H9 (cell line): ENCODE measurements at regions not wholly inside any gene's neighbourhood (a gene's known extent, or its start where the extent isn't known, plus 50 kb on each side); places are given as distances from the start of the nearest gene placed in this dataset.

Experiments used
- DNase-seq: peaks from one replicate; pipeline ENCODE4 v3.0.0-alpha.2; 2017
- H2AFZ ChIP-seq: one replicate; pipeline ENCODE4 v1.6.1; 2013; ENCODE audit warnings: mild to moderate bottlenecking, low read length, control low read depth, moderate library complexity
- H2AK5ac ChIP-seq: 2 replicates; pipeline ENCODE4 v1.6.1; 2013; ENCODE audit warnings: low read length, control low read depth, mixed read lengths; ENCODE audit not compliant: insufficient read length
- H2BK120ac ChIP-seq: one replicate; pipeline ENCODE4 v1.6.1; 2013; ENCODE audit warnings: low read depth, mild to moderate bottlenecking, low read length, control low read depth, inconsistent platforms; ENCODE audit not compliant: poor library complexity, severe bottlenecking
- H2BK12ac ChIP-seq: 2 replicates; pipeline ENCODE4 v1.6.1; 2013; ENCODE audit warnings: low read length, control low read depth, mixed read lengths, low read depth; ENCODE audit not compliant: insufficient read length
- H2BK15ac ChIP-seq: 2 replicates; pipeline ENCODE4 v1.6.1; 2013; ENCODE audit warnings: low read depth, low read length, control low read depth
- H2BK20ac ChIP-seq: one replicate; pipeline ENCODE4 v1.6.1; 2013; ENCODE audit warnings: low read depth, mild to moderate bottlenecking, low read length, control low read depth, inconsistent platforms; ENCODE audit not compliant: poor library complexity, severe bottlenecking
- H2BK5ac ChIP-seq: 2 replicates; pipeline ENCODE4 v1.6.1; 2013; ENCODE audit warnings: low read length, control low read depth, mixed read lengths; ENCODE audit not compliant: insufficient read length
- H3K14ac ChIP-seq: 2 replicates; pipeline ENCODE4 v1.6.1; 2013; ENCODE audit warnings: low read length, control low read depth; ENCODE audit not compliant: insufficient read depth
- H3K18ac ChIP-seq: 2 replicates; pipeline ENCODE4 v1.6.1; 2013; ENCODE audit warnings: low read depth, mild to moderate bottlenecking, mixed read lengths, low read length, control low read depth; ENCODE audit not compliant: insufficient read length
- H3K23ac ChIP-seq: 2 replicates; pipeline ENCODE4 v1.6.1; 2013; ENCODE audit warnings: low read length, control low read depth, mixed read lengths, low read depth; ENCODE audit not compliant: insufficient read length
- H3K23me2 ChIP-seq: 2 replicates; pipeline ENCODE4 v1.6.1; 2013; ENCODE audit warnings: low read depth, mild to moderate bottlenecking, mixed read lengths, low read length, control low read depth; ENCODE audit not compliant: insufficient read length, poor library complexity, severe bottlenecking
- H3K27ac ChIP-seq: 2 replicates; pipeline ENCODE4 v1.5.1; 2013; ENCODE audit warnings: low read length, control low read depth, mixed read lengths, low read depth; ENCODE audit not compliant: insufficient read length
- H3K27me3 ChIP-seq: 2 replicates; pipeline ENCODE4 v1.6.1; 2013; ENCODE audit warnings: low read length, control low read depth, inconsistent platforms; ENCODE audit not compliant: insufficient read depth
- H3K4ac ChIP-seq: 2 replicates; pipeline ENCODE4 v1.6.1; 2013; ENCODE audit warnings: low read depth, mild to moderate bottlenecking, control low read depth, inconsistent platforms, low read length, moderate library complexity
- H3K4me1 ChIP-seq: 2 replicates; pipeline ENCODE4 v1.6.1; 2013; ENCODE audit warnings: low read length, control low read depth, inconsistent platforms; ENCODE audit not compliant: insufficient read depth
- H3K4me2 ChIP-seq: 2 replicates; pipeline ENCODE4 v1.6.1; 2013; ENCODE audit warnings: low read length, control low read depth, mixed read lengths; ENCODE audit not compliant: insufficient read length, insufficient read depth
- H3K56ac ChIP-seq: 2 replicates; pipeline ENCODE4 v1.6.1; 2013; ENCODE audit warnings: low read depth, mild to moderate bottlenecking, mixed read lengths, low read length, control low read depth; ENCODE audit not compliant: insufficient read length
- H3K79me1 ChIP-seq: 2 replicates; pipeline ENCODE4 v1.6.1; 2013; ENCODE audit warnings: low read depth, mild to moderate bottlenecking, moderate library complexity, low read length, control low read depth, inconsistent platforms; ENCODE audit not compliant: insufficient read depth, poor library complexity, severe bottlenecking
- H3K79me2 ChIP-seq: 2 replicates; pipeline ENCODE4 v1.6.1; 2013; ENCODE audit warnings: low read length, control low read depth, inconsistent platforms; ENCODE audit not compliant: insufficient read depth
- H3K9ac ChIP-seq: 2 replicates; pipeline ENCODE4 v1.6.1; 2013; ENCODE audit warnings: low read length, control low read depth, mixed read lengths; ENCODE audit not compliant: insufficient read length; ENCODE audit errors: extremely low read depth
- H3K9me3 ChIP-seq: one replicate; pipeline ENCODE4 v1.6.1; 2013; ENCODE audit warnings: low read depth, low read length, inconsistent platforms; ENCODE audit not compliant: control insufficient read depth
- H3T11ph ChIP-seq: one replicate; pipeline ENCODE4 v1.6.1; 2013; ENCODE audit warnings: mild to moderate bottlenecking, low read length, control low read depth, inconsistent platforms
- H4K20me1 ChIP-seq: one replicate; pipeline ENCODE4 v1.6.1; 2013; ENCODE audit not compliant: control insufficient read depth, insufficient read length, insufficient read depth
- H4K5ac ChIP-seq: 2 replicates; pipeline ENCODE4 v1.6.1; 2013; ENCODE audit warnings: low read depth, mild to moderate bottlenecking, mixed read lengths, low read length, control low read depth; ENCODE audit not compliant: insufficient read length
- H4K8ac ChIP-seq: replicated peaks from 2 replicates; pipeline ENCODE4 v1.6.1; 2013; ENCODE audit warnings: low read length, control low read depth, mixed read lengths, low read depth; ENCODE audit not compliant: insufficient read length
- H4K91ac ChIP-seq: 2 replicates; pipeline ENCODE4 v1.6.1; 2013; ENCODE audit warnings: low read depth, mild to moderate bottlenecking, moderate library complexity, mixed read lengths, low read length, control low read depth; ENCODE audit not compliant: insufficient read length
- H3K27ac Mint-ChIP-seq, 3 experiments: 2 replicates in 2 of 3; 3 replicates in 1 of 3; pipeline ENCODE4 v1.8.0; 2020 to 2021; ENCODE audit warnings: mixed read lengths in 3 of 3, mild to moderate bottlenecking in 1 of 3, moderate library complexity in 1 of 3
- H3K27me3 Mint-ChIP-seq: 2 replicates; pipeline ENCODE4 v1.8.0; 2021; ENCODE audit warnings: low read depth, mild to moderate bottlenecking, moderate library complexity, mixed read lengths
- H3K36me3 Mint-ChIP-seq, 3 experiments: 2 replicates in 2 of 3; 3 replicates in 1 of 3; pipeline ENCODE4 v1.8.0; 2020 to 2021; ENCODE audit warnings: low read depth in 3 of 3, mixed read lengths in 3 of 3; ENCODE audit not compliant: insufficient read depth in 1 of 3
- H3K4me1 Mint-ChIP-seq, 2 experiments: 2 replicates each; pipeline ENCODE4 v1.8.0; 2020; ENCODE audit warnings: mixed read lengths in 2 of 2
- H3K4me3 Mint-ChIP-seq, 2 experiments: 2 replicates in 1 of 2; 3 replicates in 1 of 2; pipeline ENCODE4 v1.8.0; 2020 to 2021; ENCODE audit warnings: mild to moderate bottlenecking in 2 of 2, mixed read lengths in 2 of 2, moderate library complexity in 1 of 2
- H3K9me3 Mint-ChIP-seq, 2 experiments: 2 replicates in 1 of 2; 3 replicates in 1 of 2; pipeline ENCODE4 v1.8.0; 2020; ENCODE audit warnings: mild to moderate bottlenecking in 2 of 2, mixed read lengths in 2 of 2, moderate library complexity in 1 of 2
- WGBS: extraction: QIAGEN DNeasy Blood & Tissue Kit; methylation state at CpG from one replicate; pipeline ENCODE4 v1.1.7; 2013; ENCODE audit warnings: missing lambda C conversion rate, low lambda C conversion rate, mixed read lengths; ENCODE audit not compliant: insufficient read length; ENCODE audit errors: extremely low coverage; 5-methylcytosine and 5-hydroxymethylcytosine counted together
- TF ChIP-seq, protein P1 (sequence below): fragments of 200-600 bp; sonication (generic); conservative IDR thresholded peaks from 3 replicates; pipeline ENCODE4 v1.8.0; 2021; ENCODE audit warnings: antibody characterized with exemption, mild to moderate bottlenecking

- Histone ChIP-seq H2BK15ac (no peak overlapping the region), H3K9me3 (no peaks in the 10 kb centered on the region), H3K79me1 (no peaks in the 10 kb centered on the region), H3K27ac (no peak overlapping the region), H3K4me2 (no peak overlapping the region), H3K79me2 (no peaks in the 10 kb centered on the region), H3K14ac (no peak overlapping the region), H3K23me2 (no peaks in the 10 kb centered on the region), H3T11ph (no peak overlapping the region), H2BK120ac (no peak overlapping the region), H3K18ac (no peak overlapping the region), H3K23ac (no peak overlapping the region), H3K27me3 (no peaks in the 10 kb centered on the region), H2BK20ac (no peak overlapping the region), H4K91ac (no peak overlapping the region), H3K4me1 (no peaks in the 10 kb centered on the region), H2BK12ac (no peak overlapping the region), H3K4ac (no peak overlapping the region), H3K9ac (no peak overlapping the region), H4K20me1 (no peaks in the 10 kb centered on the region), H4K8ac (no peak overlapping the region), H2BK5ac (no peak overlapping the region), H4K5ac (no peak overlapping the region), H2AFZ (no peak overlapping the region), H2AK5ac (no peak overlapping the region), H3K56ac (no peak overlapping the region)
- no peaks in the 10 kb centered on the region for H3K4me1 Mint-ChIP-seq
- H3K36me3 Mint-ChIP-seq: peaks cover 2 to 22% (median 10%) of the 10 kb centered on the region in 3 experiments; a peak in 5 of 7 replicates
- H3K4me3 Mint-ChIP-seq: no peak overlapping the region
- H3K27me3 Mint-ChIP-seq: no peaks in the 10 kb centered on the region; the same call in 1 of the 2 replicates
- TF ChIP-seq, protein P1, sequence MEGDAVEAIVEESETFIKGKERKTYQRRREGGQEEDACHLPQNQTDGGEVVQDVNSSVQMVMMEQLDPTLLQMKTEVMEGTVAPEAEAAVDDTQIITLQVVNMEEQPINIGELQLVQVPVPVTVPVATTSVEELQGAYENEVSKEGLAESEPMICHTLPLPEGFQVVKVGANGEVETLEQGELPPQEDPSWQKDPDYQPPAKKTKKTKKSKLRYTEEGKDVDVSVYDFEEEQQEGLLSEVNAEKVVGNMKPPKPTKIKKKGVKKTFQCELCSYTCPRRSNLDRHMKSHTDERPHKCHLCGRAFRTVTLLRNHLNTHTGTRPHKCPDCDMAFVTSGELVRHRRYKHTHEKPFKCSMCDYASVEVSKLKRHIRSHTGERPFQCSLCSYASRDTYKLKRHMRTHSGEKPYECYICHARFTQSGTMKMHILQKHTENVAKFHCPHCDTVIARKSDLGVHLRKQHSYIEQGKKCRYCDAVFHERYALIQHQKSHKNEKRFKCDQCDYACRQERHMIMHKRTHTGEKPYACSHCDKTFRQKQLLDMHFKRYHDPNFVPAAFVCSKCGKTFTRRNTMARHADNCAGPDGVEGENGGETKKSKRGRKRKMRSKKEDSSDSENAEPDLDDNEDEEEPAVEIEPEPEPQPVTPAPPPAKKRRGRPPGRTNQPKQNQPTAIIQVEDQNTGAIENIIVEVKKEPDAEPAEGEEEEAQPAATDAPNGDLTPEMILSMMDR: no peak
- peaks cover 14 to 25% of the 10 kb centered on the region in 2 experiments for H3K9me3 Mint-ChIP-seq
- no peak overlapping the region for H3K27ac Mint-ChIP-seq
- no CpG with 5 or more reads among the region's 31 CpGs for WGBS
- no peak for DNase-seq
Measured at GRCh38 chr10:81784111-81784597, 90.8 kb upstream of the NRG3 start.
